ENCODE measurements at regions not wholly inside any gene's neighbourhood (a gene's known extent, or its start where the extent isn't known, plus 50 kb on each side); places are given as distances from the start of the nearest gene placed in this dataset.
"Not testable (repeated sequence)": the region's sequence is repeated elsewhere in the genome, so short reads cannot be mapped to it uniquely, and the experiment has no call there.

DNA sequence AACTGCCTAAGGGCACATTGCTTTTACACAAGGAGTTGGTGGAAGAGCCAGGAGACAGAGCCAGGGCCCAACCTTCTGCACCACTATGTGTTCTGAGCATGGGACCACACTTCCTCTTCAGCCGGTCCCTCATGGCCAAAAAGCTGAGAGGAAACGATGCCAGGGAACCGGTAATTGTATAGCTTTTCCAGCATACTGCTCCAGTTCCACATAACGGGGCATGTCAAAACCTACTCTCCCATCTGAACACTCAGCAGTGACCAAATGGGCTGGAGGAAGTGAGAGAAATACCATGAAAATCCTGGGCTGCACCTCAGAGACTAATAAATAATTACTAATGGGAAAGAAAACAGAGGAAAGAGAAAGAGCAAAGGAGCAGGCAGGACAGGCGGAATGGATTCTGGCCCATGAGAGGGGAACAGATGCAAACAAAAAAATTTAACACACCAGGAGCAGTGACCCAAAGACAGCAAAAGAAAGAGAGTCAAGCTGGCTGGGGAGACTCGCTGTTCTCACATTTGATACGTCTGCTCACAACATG is 52.0 kb upstream of the BMP2 start:
- DNase-seq, result no peak

DNA sequence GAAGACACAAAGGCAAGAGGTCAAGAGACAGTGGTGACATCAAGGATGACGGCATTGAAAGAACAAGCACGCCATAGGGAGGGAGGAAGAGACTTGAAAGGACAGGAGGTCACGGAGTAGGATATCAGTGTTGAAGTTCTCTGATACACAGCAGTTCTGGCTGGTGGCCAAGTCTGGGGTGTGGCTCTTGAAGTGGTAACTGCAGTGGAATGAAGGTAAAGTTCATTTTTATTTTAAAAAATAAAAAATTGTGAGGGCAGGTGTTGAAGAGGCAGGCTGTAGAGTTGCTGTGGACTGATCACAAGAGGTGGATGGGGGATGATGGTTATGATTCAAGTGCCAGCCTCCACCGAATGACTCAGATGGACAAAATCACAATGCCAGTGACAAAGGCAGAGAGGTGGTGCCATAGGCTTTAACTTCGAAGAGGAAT is 53.2 kb upstream of the BMP2 start:
- no peak for DNase-seq

GRCh38 chr20:6711951-6712649 is 55.4 kb upstream of the BMP2 start:
- DNase-seq, result no peak

DNA sequence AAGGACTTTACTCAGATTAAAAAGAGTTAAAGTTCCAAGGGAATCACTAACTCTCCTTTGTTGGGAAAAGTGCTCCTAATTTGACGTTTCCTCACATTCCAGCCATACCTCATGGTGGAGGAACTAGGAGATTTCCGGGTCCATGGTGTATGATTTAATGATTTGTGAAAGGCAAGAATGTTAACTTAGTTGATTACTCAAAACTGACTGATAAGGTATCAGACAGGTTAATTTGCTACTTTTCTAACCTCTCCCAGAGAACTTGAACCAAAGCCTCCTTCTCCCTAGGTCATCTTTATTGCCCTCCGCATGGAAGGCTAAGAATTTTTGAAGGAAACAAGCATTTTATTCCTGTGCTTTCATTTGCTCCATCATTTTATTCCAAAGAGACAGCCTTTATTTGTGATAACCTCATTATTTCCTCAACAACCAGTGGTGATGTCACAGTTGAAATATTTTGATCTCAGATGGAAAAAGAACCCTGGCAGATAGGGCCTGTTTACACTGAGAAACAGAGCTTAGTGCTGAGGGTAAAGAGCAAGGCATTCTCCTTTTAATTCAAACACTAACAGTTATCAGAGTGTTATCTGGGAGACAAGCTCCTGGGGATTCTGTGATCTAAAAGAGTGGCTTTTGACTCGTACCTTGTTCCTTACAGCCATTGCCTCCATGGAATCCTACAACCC is 57.4 kb upstream of the BMP2 start:
- DNase-seq, result no peak

DNA sequence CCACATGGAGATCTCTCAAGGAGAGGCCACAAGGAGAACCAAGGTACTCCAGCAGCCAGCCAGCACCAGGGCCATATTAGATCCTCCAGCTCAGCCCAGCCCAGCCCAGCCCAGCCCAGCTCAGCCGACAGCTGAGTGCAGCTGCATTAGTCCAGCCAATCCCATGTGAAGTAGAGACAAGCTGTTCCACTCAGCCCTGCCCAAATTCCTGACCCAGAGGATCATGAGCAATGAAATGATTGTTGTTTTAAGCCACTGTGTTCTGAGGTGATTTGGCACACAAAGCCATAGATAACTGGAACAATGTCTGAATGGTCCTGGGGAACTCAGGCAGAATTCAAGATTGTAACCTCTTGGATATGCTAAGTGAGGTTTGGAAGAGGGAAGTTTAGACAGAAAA is 59.5 kb upstream of the BMP2 start:
- DNase-seq, result no peak

GRCh38 chr20:6707321-6707831 is 60.1 kb upstream of the BMP2 start:
- DNase-seq, result no peak

GRCh38 chr20:6705926-6706548 is 61.4 kb upstream of the BMP2 start:
- DNase-seq, result no peak

DNA sequence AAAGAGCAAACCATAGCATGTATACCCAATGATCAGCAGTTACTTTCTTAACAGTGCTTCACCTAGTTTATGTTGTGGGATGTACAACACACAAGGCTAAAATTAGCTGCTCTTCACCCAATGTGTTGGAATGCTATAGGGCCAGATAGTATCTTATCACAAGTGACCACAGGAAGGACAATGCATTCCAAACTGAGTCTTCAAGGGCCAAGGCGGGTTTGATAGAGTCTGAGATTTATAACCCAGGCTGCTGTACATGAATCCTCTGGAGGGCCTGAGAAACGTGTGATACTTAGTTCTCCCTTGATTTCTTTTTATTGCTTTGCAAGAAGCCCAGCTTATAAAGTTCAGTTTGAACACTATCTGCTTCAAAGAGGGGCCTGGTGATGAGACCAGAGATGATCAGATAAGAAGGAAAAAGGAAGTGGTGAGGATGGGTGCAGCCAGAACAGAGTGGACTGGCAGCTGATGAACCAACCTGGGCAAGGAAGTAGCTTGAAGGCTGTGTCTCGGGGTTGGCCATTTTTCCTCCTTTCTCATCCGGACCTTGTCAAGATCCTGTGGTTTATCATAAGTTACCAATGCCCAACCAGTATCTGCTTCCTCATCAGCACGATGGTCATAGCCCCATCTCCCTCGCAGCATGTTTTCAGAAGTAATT is 62.2 kb upstream of the BMP2 start:
- DNase-seq, result no peak

DNA sequence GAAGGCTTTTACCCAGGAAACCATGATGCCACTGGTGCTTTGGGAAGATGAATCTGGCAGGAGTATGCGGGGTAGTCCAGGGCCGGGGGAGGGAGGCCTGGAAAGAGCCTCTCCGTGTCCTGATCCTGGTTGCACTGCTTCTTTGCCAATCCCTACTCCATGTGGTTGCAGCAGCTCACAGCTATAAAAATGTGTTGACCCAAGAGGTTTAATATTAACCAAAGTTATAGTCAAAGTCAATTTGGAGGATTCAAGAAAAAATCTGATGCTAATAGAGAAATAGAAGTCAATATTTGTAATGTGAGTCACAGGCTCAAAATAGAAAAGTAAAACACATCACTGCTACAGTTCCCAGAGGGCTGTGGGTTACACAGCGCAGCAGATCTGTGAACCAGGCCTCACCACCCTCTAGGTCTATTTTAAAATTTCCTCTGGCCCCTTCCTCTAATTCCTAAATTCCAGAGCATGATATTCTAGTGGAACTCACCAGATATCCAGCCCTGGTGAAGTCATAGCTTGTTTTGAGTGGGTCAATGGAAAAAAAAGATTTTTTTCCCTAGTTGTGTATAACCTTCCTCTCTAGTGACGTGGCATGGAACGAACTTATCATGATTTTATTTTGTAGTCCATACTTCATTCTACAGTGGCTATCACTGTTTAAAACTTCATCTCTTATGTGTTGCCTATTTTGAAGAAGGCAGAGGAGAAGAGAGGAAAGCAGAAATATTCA is 63.2 kb upstream of the BMP2 start:
- no peak for DNase-seq

GRCh38 chr20:6703656-6704055 is 63.8 kb upstream of the BMP2 start:
- no peak for DNase-seq

DNA sequence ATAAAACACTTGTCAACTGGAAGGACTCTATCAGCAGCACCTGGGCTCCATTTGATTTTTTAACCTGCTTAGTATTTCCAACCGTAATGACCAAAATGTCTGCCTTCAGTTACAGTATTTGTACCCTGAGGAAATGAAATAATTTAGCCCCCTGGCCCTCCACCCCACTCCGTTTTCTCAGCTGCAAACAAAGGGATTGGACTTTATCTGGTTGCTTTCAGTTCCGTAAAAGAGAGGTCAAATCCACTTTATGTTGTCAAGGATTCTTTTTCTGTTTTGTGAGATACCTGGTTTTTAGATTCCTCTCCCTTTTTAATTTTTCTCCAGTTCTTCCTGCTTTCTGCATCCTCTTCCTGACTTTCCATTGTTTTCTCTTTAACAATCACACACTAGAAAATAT is 64.4 kb upstream of the BMP2 start:
- no peak for DNase-seq

GRCh38 chr20:6702144-6702543 is 65.3 kb upstream of the BMP2 start:
- no peak for DNase-seq

- DNase-seq, result no peak
These were observed 66.7 kb upstream of the BMP2 start for GRCh38 chr20:6700563-6701329.

DNA sequence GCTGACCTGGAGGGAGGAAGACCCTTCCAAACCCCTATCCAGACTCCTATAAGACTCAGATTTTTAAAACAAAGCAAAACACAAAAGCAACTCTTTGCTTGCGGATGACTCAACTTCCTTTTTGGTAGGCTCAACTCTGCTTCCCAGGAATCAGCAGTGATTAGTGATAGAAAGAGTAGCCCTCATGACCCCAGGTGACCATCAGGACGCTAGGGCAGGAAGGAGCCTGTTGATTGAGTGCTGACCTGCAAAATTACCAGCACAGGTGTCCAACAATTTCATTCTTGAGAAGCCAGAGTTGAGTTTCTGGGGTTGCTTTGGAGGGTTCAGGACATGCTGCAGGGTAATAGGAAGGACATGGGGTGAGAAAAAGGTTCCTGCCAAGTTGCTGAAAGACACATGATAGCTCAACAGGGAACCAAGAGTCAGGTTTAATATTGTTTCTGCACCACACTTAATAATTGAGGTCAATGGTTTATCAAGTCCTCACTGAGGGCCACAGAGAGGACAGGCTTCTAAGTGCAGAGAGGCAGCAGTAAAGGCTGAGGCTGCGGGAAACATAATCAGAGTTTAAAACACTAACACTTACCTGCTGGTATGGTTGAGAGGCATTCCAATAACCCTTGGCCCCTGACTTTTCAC is 67.4 kb upstream of the BMP2 start:
- DNase-seq, result no peak

DNA sequence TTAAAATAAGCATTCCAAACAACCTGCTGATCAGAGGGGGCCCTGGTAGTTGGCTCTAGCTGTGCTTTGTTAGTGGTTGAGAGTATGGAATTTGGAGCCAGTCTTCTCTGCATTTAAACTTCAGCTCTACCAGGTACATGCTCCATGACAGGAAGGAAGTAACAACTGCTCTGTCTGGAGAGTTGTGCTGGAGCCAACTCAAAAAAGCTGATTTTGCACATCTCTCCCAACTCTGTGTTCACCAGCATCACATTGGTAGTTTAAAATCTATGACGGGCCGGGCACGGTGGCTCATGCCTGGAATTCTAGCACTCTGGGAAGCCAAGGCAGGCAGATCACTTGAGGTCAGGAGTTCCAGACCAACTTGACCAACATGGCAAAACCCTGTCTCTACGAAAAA is 68.8 kb upstream of the BMP2 start:
- DNase-seq, result no peak

- DNase-seq, result no peak
These were observed 69.4 kb upstream of the BMP2 start for GRCh38 chr20:6698056-6698455.

DNA sequence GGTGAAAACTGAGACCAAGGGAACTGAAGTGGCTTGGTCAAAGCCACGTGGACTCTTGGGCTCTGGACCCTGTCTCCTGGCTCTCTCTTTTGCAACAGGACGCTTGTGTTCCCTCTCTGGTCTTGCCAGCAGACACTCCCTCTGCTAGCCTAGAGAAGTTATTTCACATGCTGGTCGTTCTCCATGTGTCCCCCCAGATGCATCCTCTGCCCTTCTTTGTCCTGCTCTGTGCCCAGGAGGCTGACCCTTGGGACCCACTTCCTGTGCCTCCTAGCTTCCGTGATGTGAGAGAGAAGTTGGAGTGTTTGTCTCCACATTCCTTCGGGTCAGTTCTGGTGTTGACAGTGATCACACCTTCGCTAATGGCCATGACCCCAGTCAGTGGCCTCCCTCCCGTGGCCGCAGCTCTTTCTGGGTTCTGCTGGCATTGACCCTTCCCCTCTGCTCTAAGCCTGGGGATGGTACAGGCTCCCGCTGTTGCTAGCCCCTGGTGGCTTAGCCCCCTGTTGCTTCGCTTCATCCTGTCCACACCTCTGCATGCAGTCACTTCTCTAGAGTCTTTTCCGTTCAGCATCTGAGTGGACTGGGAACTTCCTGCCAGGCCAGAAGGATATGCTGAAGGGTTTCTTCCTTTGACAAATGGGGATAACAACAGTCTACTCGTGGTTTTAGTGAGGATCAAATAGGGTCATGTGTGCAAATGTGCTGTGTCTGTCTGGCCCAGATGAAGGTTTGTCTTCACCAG is 70.1 kb upstream of the BMP2 start:
- DNase-seq, result no peak

- DNase-seq, result no peak
These were observed 71.5 kb upstream of the BMP2 start for GRCh38 chr20:6696001-6696400.

- DNase-seq, result not testable (repeated sequence)
These were observed 73.7 kb upstream of the BMP2 start for GRCh38 chr20:6693808-6694198.

Measured in right kidney (tissue), 1 donor.